Ishikawa (cell line): ENCODE measurements at regions not wholly inside any gene's neighbourhood (a gene's known extent, or its start where the extent isn't known, plus 50 kb on each side); places are given as distances from the start of the nearest gene placed in this dataset.

Experiments used
- CEBPB ChIP-seq: IDR thresholded peaks from 2 replicates; pipeline ENCODE4 v1.6.1; 2012
- CREB1 ChIP-seq: IDR thresholded peaks from 2 replicates; pipeline ENCODE4 v1.6.1; 2012; ENCODE audit warnings: low read depth
- EGR1 ChIP-seq: IDR thresholded peaks from 2 replicates; pipeline ENCODE4 v1.6.1; 2012
- EP300 ChIP-seq: IDR thresholded peaks from 2 replicates; pipeline ENCODE4 v1.6.1; 2012; ENCODE audit warnings: borderline replicate concordance
- FOXM1 ChIP-seq: IDR thresholded peaks from 2 replicates; pipeline ENCODE4 v1.6.1; 2012; ENCODE audit warnings: low read depth, borderline replicate concordance
- NFIC ChIP-seq: IDR thresholded peaks from 2 replicates; pipeline ENCODE4 v1.6.1; 2012
- RAD21 ChIP-seq: IDR thresholded peaks from 2 replicates; pipeline ENCODE4 v1.6.1; 2012; ENCODE audit warnings: low read depth
- TAF1 ChIP-seq: IDR thresholded peaks from 2 replicates; pipeline ENCODE4 v1.6.1; 2012; ENCODE audit warnings: low read depth, mild to moderate bottlenecking
- TCF12 ChIP-seq: IDR thresholded peaks from 2 replicates; pipeline ENCODE4 v1.6.1; 2012; ENCODE audit warnings: low read depth
- TEAD4 ChIP-seq: IDR thresholded peaks from 2 replicates; pipeline ENCODE4 v1.6.1; 2012
- YY1 ChIP-seq: IDR thresholded peaks from 2 replicates; pipeline ENCODE4 v1.6.1; 2012; ENCODE audit warnings: low read depth
- ZBTB7A ChIP-seq: IDR thresholded peaks from 2 replicates; pipeline ENCODE4 v1.6.1; 2012; ENCODE audit warnings: low read depth
- TF ChIP-seq, protein P1 (sequence below): IDR thresholded peaks from 2 replicates; pipeline ENCODE4 v1.6.1; 2012
- TF ChIP-seq, protein P2 (sequence below): IDR thresholded peaks from 2 replicates; pipeline ENCODE4 v1.6.1; 2012; ENCODE audit warnings: low read depth, mild to moderate bottlenecking
- TF ChIP-seq, protein P3 (sequence below): IDR thresholded peaks from 2 replicates; pipeline ENCODE4 v1.6.1; 2012

DNA sequence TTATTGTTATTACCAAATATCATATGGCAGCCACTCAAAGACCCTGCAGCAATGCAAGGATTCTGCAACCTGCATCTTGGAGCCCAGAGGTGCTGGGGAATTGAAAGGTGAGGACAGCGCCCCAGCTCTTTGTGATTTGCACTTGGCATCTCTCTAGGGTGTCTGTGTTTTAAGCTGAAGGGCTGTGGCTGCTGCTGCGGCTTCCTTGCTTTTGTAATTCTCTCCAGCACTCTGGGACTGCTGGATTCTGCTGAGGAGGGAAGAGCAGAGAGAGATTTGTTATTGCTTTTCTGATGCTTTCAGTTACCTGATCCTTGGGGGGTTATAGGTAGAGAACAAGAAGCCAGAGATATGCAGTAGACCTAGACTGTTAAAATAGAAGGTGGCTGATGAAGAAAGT is 562.4 kb downstream of the EBF1 start:
- TF ChIP-seq FOXM1: no peak
- TF ChIP-seq, protein P1, sequence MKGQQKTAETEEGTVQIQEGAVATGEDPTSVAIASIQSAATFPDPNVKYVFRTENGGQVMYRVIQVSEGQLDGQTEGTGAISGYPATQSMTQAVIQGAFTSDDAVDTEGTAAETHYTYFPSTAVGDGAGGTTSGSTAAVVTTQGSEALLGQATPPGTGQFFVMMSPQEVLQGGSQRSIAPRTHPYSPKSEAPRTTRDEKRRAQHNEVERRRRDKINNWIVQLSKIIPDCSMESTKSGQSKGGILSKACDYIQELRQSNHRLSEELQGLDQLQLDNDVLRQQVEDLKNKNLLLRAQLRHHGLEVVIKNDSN: no peak
- no peak for TF ChIP-seq EP300
- TF ChIP-seq TEAD4: no peak
- TF ChIP-seq, protein P2, sequence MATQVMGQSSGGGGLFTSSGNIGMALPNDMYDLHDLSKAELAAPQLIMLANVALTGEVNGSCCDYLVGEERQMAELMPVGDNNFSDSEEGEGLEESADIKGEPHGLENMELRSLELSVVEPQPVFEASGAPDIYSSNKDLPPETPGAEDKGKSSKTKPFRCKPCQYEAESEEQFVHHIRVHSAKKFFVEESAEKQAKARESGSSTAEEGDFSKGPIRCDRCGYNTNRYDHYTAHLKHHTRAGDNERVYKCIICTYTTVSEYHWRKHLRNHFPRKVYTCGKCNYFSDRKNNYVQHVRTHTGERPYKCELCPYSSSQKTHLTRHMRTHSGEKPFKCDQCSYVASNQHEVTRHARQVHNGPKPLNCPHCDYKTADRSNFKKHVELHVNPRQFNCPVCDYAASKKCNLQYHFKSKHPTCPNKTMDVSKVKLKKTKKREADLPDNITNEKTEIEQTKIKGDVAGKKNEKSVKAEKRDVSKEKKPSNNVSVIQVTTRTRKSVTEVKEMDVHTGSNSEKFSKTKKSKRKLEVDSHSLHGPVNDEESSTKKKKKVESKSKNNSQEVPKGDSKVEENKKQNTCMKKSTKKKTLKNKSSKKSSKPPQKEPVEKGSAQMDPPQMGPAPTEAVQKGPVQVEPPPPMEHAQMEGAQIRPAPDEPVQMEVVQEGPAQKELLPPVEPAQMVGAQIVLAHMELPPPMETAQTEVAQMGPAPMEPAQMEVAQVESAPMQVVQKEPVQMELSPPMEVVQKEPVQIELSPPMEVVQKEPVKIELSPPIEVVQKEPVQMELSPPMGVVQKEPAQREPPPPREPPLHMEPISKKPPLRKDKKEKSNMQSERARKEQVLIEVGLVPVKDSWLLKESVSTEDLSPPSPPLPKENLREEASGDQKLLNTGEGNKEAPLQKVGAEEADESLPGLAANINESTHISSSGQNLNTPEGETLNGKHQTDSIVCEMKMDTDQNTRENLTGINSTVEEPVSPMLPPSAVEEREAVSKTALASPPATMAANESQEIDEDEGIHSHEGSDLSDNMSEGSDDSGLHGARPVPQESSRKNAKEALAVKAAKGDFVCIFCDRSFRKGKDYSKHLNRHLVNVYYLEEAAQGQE: no peak
- no peak for TF ChIP-seq NFIC
- TF ChIP-seq, protein P3, sequence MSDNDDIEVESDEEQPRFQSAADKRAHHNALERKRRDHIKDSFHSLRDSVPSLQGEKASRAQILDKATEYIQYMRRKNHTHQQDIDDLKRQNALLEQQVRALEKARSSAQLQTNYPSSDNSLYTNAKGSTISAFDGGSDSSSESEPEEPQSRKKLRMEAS: no peak
- TF ChIP-seq CREB1: no peak
- TF ChIP-seq YY1: no peak
- TF ChIP-seq ZBTB7A: no peak
- TF ChIP-seq CEBPB: no peak

DNA sequence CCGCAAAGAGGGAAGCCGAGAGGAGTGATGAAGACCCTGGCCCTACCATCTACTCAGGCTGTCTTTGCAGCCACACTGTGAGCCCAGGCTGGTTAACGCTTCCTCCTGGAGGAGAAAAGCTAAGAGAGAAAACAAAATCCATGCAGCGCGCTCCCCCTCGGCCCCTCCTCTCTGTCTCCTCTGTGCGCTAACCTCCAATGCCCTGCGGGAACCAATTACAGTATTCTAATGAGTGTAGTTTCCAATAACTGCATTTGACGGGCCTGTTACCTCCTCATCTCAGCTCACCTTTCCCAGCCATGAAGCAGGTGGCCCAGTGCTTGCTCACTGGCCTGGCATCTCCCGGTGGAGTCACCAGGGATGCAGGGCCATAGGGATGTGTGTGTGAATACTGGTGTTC is 565.5 kb downstream of the EBF1 start:
- TF ChIP-seq TEAD4 (no peak), YY1 (no peak), NFIC (no peak), RAD21 (no peak), TAF1 (no peak), EP300 (no peak), ZBTB7A (no peak), CREB1 (no peak), CEBPB (no peak), FOXM1 (no peak), EGR1 (no peak), TCF12 (no peak)
- TF ChIP-seq, protein P1: no peak
- TF ChIP-seq, protein P2: no peak
- TF ChIP-seq, protein P3: no peak

DNA sequence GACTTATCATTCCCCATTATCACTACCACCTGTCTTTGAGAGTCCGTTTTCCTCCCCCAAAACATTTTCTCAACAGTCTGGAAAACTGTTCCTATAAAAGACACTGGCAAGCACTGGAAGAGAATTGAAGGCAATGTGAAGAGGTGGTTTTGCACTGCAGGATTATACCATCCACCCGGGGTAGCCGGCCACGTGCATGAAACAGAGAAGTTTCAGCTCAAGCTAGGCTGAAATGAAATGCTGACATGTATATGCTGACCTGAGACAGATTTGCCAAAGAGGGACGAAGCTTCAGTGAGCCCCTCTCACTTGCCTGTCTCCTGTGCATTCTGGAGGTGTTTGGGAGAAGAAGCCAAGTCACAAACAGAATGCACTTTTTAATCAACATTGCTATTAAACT is 567.0 kb downstream of the EBF1 start:
- TF ChIP-seq YY1: no peak
- no peak for TF ChIP-seq TAF1
- TF ChIP-seq TEAD4: no peak
- TF ChIP-seq, protein P1: no peak
- TF ChIP-seq CEBPB: no peak
- TF ChIP-seq, protein P2: no peak
- TF ChIP-seq FOXM1: no peak
- no peak for TF ChIP-seq CREB1
- no peak for TF ChIP-seq TCF12
- TF ChIP-seq ZBTB7A: no peak
- TF ChIP-seq, protein P3: no peak
- no peak for TF ChIP-seq RAD21
- TF ChIP-seq EGR1: no peak
- no peak for TF ChIP-seq NFIC
- TF ChIP-seq EP300: no peak

DNA sequence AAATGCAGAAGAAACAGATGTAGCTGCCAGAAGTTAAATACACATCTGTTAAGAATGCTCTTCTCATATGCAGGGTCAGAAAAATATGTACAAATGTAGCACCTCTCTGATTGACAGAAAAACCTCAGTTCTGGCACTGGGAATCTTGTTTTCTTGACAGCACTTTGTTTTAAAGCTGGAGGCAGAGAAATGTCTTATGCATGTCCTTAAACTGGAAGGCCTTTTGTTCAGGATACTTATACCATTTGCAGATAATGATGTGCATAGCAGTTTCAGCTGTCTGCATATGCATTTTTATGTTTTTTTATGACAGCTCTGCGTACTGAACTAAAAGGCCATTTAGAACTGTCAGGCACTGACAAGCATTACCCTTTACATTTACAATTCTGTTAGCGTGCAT is 567.9 kb downstream of the EBF1 start:
- no peak for TF ChIP-seq CREB1
- no peak for TF ChIP-seq FOXM1
- TF ChIP-seq, protein P3: no peak
- TF ChIP-seq TEAD4: no peak
- TF ChIP-seq TCF12: no peak
- no peak for TF ChIP-seq EP300
- no peak for TF ChIP-seq NFIC
- TF ChIP-seq EGR1: no peak
- no peak for TF ChIP-seq ZBTB7A
- TF ChIP-seq CEBPB: no peak
- no peak for TF ChIP-seq RAD21
- TF ChIP-seq, protein P2: no peak
- TF ChIP-seq, protein P1: no peak
- TF ChIP-seq TAF1: no peak
- no peak for TF ChIP-seq YY1
